HG02870 (cell line): ENCODE measurements at regions not wholly inside any gene's neighbourhood (a gene's known extent, or its start where the extent isn't known, plus 50 kb on each side); places are given as distances from the start of the nearest gene placed in this dataset.
A peak's percentile ranks its signal among the peaks of the same experiment; 100 is the strongest.
"Not testable (repeated sequence)": the region's sequence is repeated elsewhere in the genome, so short reads cannot be mapped to it uniquely, and the experiment has no call there.

ENCODE experiments used
- ATAC-seq: cut with Tn5 transposase; IDR thresholded peaks from one replicate; pipeline ENCODE4 v1.9.1; 2021; ENCODE audit warnings: mild to moderate bottlenecking, moderate library complexity; ENCODE audit not compliant: unreplicated experiment

GRCh38 chr7:48992816-48993215 lies 68.5 kb downstream of the CDC14C start:
- no peak for ATAC-seq

- peak; percentile 98 for ATAC-seq
Observed at GRCh38 chr7:49001610-49002033, 77.3 kb downstream of the CDC14C start.

- no peak for ATAC-seq
Observed at GRCh38 chr7:49010717-49011116, 86.4 kb downstream of the CDC14C start.

- no peak for ATAC-seq
Observed at GRCh38 chr7:49014870-49015269, 90.5 kb downstream of the CDC14C start.

- ATAC-seq, result no peak
Observed at GRCh38 chr7:49020145-49020544, 95.8 kb downstream of the CDC14C start.

- no peak for ATAC-seq
Observed at GRCh38 chr7:49022448-49022847, 98.1 kb downstream of the CDC14C start.

- ATAC-seq, result no peak
Observed at GRCh38 chr7:49023345-49024328, 99.3 kb downstream of the CDC14C start.

- ATAC-seq, result no peak
Observed at GRCh38 chr7:49030221-49030620, 105.9 kb downstream of the CDC14C start.

- not testable (repeated sequence) for ATAC-seq
Observed at GRCh38 chr7:49033140-49033539, 108.8 kb downstream of the CDC14C start.

GRCh38 chr7:49037346-49038210 lies 113.2 kb downstream of the CDC14C start:
- ATAC-seq, result no peak

GRCh38 chr7:49038821-49039358 lies 114.5 kb downstream of the CDC14C start:
- no peak for ATAC-seq

GRCh38 chr7:49060743-49061142 lies 136.4 kb downstream of the CDC14C start:
- ATAC-seq, result no peak

GRCh38 chr7:49074538-49074937 lies 150.2 kb downstream of the CDC14C start:
- ATAC-seq, result no peak

GRCh38 chr7:49080896-49081475 lies 156.6 kb downstream of the CDC14C start:
- ATAC-seq, result no peak

- no peak for ATAC-seq
Observed at GRCh38 chr7:49088017-49088416, 163.7 kb downstream of the CDC14C start.

- ATAC-seq, result no peak
Observed at GRCh38 chr7:49089717-49090116, 165.4 kb downstream of the CDC14C start.

GRCh38 chr7:49091089-49091488 lies 166.7 kb downstream of the CDC14C start:
- ATAC-seq, result no peak

GRCh38 chr7:49091519-49091918 lies 167.2 kb downstream of the CDC14C start:
- ATAC-seq, result no peak

- no peak for ATAC-seq
Observed at GRCh38 chr7:49093218-49093617, 168.9 kb downstream of the CDC14C start.

- ATAC-seq, result no peak
Observed at GRCh38 chr7:49094866-49095265, 170.5 kb downstream of the CDC14C start.
